Adipocyte (in vitro differentiated cells): ENCODE measurements at regions not wholly inside any gene's neighbourhood (a gene's known extent, or its start where the extent isn't known, plus 50 kb on each side); places are given as distances from the start of the nearest gene placed in this dataset.
A peak's percentile ranks its signal among the peaks of the same experiment; 100 is the strongest.

ENCODE experiments used
- DNase-seq: peaks from one replicate; pipeline ENCODE4 v3.0.0-alpha.2; 2015; ENCODE audit warnings: low read depth
- H3K27me3 ChIP-seq: replicated peaks from 2 replicates; pipeline ENCODE4 v1.7.0; 2013; ENCODE audit warnings: mild to moderate bottlenecking, low read length, moderate library complexity; ENCODE audit not compliant: control insufficient read depth, insufficient read depth
- H3K36me3 ChIP-seq: 2 replicates; pipeline ENCODE4 v1.7.0; 2013; ENCODE audit warnings: low read length, mild to moderate bottlenecking, moderate library complexity; ENCODE audit not compliant: control insufficient read depth, insufficient read depth, severe bottlenecking
- H3K4me1 ChIP-seq: 2 replicates; pipeline ENCODE4 v1.7.0; 2013; ENCODE audit warnings: mild to moderate bottlenecking, low read length, moderate library complexity; ENCODE audit not compliant: control insufficient read depth, insufficient read depth
- H3K4me3 ChIP-seq: 2 replicates; pipeline ENCODE4 v1.7.0; 2013; ENCODE audit warnings: mild to moderate bottlenecking, low read length, moderate library complexity
- H3K9ac ChIP-seq: 2 replicates; pipeline ENCODE4 v1.7.0; 2013; ENCODE audit warnings: mild to moderate bottlenecking, low read length, moderate library complexity
- H3K9me3 ChIP-seq: 2 replicates; pipeline ENCODE4 v1.7.0; 2013; ENCODE audit warnings: mild to moderate bottlenecking, low read length, moderate library complexity; ENCODE audit not compliant: control insufficient read depth

DNA sequence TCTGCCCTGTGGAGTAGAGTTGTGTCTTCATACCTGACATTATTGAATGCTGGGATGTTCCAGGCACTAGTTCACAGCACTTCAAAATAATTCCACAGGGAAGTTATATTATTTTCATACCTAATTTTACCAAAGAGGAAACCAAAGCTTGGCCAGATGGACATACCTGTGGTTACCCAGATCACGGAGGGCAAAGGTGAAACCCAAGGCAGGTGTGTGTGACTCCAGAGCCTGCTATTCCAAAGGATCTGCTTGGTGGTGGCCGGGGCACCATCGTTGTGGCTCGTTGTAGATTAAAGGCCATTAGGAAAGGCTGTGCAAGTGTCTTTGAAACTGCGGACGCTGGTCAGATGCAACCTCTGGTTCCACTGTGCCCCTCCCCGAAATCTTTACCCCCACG is 108.6 kb downstream of the ZBTB18 start:
- Histone ChIP-seq H3K9me3 (no peaks in the 10 kb centered on the region), H3K4me3 (no peak overlapping the region), H3K27me3 (no peaks in the 10 kb centered on the region), H3K4me1 (peaks cover 12% of the 10 kb centered on the region), H3K36me3 (no peaks in the 10 kb centered on the region), H3K9ac (no peak overlapping the region)
- DNase-seq: no peak

DNA sequence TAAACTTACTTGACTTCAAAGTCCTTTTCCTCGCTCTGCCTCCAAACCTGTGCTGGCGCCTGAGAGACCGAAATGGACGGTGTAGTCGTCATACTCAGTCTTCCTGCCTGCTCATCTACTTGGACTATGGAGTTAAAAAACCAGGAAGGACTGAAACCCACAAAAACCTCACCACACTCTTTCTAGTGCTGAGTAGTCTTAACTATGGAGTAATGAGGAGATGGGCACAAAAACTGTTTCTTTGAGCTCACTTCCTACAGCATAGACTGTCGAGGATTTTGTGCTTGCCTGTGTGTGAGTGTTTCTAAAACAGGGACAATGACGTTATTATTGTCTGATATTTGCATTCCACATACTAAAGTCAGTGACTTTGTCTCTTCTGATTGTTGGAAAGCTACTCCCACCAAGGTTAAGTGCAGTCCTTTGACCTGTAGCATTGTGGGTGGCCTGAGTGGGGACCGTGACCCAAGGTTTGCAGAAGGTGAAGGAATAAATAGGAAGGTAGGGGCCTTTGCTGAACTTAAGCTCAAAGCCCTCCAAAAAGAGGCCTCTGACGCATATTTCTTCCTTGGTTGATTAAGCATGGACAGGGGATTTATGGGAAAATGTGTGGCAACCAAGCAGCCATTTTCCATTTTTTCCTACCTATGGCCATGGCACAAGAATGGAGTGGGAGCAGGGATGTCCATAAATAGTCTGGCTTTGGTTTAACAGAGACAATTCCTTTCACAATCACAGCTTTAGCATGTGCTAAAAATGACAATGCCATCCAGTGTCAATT is 109.6 kb downstream of the ZBTB18 start:
- no peaks in the 10 kb centered on the region for H3K9me3 ChIP-seq
- no peak overlapping the region for H3K9ac ChIP-seq
- H3K4me1 ChIP-seq: peaks cover 12% of the 10 kb centered on the region
- no peak overlapping the region for H3K4me3 ChIP-seq
- no peaks in the 10 kb centered on the region for H3K36me3 ChIP-seq
- DNase-seq: no peak
- H3K27me3 ChIP-seq: no peaks in the 10 kb centered on the region

DNA sequence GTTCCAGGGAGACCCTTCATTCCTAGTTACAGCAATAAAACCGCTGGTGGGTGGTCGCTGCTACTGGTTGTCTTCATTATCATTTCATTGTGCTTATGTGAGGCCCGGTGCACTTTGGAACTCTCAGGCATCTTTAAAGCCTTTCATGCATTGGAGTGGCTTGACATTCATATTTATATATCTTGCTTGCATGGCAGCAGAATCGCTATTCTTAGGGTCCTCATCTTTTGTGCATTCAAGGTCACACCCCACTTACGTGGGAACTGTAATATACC is 110.1 kb downstream of the ZBTB18 start:
- Histone ChIP-seq H3K36me3 (no peaks in the 10 kb centered on the region), H3K9me3 (no peaks in the 10 kb centered on the region), H3K27me3 (no peaks in the 10 kb centered on the region), H3K4me1 (peaks cover 12% of the 10 kb centered on the region), H3K4me3 (no peak overlapping the region), H3K9ac (no peak overlapping the region)
- DNase-seq: no peak

DNA sequence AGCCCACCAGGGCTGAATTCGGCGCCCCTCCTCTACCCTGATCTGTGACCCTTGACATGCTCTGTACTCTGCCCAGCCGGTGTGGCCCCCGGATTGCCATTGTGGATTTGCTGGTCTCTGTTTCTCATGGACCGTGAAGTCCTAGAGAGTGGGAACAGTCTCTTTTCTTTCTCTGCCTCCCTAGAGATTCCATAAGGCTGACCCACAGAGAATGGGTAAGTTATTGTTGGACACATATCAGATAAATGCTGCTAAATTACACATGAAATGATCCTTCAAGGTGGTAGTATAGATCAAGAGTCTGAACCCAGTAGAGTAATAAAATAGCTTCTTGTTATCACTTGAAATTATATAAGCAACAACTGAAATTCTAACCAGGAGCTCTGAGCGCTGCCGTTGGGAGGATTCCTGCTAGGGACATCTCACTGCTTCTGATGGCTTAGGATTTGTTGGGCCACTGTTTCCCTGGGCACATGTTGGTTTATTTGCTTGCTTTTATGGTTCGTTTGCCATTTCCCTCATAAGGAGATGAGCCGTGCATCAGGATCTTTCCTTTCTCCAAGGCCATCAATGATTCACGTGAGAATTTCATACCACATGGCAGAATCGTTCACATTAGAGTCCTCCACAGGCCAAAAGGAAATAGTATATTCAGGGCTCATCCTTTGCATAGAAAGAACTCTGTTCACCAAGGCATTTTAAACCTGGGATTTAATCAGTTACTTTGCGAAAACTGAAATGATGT is 111.9 kb downstream of the ZBTB18 start:
- no peak overlapping the region for H3K9ac ChIP-seq
- no peaks in the 10 kb centered on the region for H3K9me3 ChIP-seq
- H3K27me3 ChIP-seq: no peaks in the 10 kb centered on the region
- no peak overlapping the region for H3K4me3 ChIP-seq
- H3K4me1 ChIP-seq: peaks cover 12% of the 10 kb centered on the region
- peak; percentile 2 for DNase-seq
- no peaks in the 10 kb centered on the region for H3K36me3 ChIP-seq

DNA sequence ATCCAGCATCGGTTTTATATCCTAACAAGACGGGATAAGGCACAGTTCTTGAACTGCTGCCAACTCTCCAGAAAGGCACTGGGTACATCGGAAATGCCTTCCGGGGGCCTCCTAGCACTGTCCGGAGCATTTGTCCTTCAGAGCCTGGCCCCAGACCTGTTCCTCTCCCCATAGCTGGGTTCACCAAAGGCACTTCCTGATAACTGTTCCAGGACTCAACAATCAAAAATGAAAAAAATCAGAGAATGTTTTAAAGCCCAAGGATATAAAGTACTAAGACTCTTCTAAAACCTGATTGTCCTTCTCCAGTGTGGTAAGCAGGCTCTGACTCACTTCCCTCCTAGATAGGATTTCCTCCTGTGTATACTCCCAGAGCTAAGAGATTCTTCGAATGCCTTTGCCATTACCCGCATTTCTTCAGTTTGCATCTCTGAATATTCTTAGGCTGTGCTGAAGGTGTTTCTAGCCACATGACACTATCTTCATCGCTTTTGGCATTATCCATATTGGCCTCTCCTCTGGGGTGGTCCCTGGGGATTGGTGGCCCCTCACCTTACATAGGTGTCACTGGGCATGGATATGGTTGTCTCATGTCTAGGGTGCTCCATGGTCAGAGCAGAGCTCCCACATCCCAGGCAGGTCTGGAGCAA is 112.9 kb downstream of the ZBTB18 start:
- Histone ChIP-seq H3K9ac (no peak overlapping the region), H3K27me3 (no peaks in the 10 kb centered on the region), H3K9me3 (no peaks in the 10 kb centered on the region), H3K4me3 (peak overlapping the region; percentile 31), H3K36me3 (no peaks in the 10 kb centered on the region), H3K4me1 (peaks cover 12% of the 10 kb centered on the region)
- peak; percentile 92 for DNase-seq

DNA sequence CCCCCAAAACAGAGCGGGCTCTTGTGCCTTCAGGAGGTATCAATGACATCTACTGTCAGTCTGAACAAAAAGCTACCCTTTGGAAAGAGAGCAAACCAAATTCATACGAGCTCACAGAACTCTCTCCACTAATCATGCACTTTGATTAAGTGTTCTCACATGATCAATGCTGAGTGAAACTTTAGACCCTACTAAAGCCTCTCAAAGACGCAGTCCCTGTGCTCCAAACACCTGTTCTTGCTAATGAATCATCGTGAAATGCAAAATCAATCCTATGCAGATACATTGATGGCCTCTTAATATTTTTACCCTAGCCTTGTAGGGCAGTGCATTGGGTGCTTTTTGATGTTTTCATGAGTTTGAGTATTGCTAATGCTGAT is 113.4 kb downstream of the ZBTB18 start:
- Histone ChIP-seq H3K27me3 (no peaks in the 10 kb centered on the region), H3K36me3 (no peaks in the 10 kb centered on the region), H3K9me3 (no peaks in the 10 kb centered on the region), H3K9ac (no peak overlapping the region), H3K4me3 (no peak overlapping the region), H3K4me1 (peaks cover 12% of the 10 kb centered on the region)
- DNase-seq: no peak

DNA sequence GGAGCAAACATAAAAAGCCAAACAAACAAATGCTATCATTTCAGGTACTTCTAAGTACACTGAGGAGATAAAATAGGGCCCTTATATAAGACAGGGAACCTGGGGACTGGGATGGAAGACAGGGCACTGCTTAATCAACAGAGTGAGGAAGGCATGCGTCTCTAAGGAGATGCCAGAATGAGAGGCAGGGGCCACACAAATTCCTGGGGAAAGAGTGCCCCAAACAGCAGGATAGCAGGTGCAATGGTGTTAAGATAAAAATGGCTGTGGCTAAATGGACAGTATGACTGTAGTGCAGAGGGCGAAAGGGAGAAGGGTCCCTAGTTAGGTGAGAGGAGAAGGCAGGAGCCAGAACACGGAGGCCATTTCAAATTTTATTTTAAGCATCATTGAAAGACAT is 113.9 kb downstream of the ZBTB18 start:
- Histone ChIP-seq H3K4me3 (no peak overlapping the region), H3K36me3 (no peaks in the 10 kb centered on the region)
- no peak for DNase-seq

DNA sequence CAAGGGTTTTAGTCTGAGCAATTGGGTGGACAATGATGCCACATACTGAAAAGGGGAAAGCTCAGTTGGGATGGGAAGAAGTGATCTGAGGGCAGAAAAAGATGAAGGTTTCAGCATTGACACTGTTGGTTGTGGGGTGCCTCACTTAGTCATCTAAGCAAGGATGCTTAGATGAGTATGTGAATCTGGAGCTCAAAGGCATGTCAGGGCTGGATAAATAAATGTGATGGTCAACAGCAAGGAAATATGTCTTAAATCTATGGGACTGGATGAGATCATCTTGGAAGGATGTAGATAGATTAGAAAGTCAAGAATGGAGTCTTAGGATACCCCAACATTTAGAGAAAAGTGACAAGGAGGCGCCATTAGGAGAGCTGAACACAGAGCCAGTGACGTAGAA is 114.6 kb downstream of the ZBTB18 start:
- DNase-seq: no peak
- no peaks in the 10 kb centered on the region for H3K9me3 ChIP-seq
- no peaks in the 10 kb centered on the region for H3K36me3 ChIP-seq
- H3K27me3 ChIP-seq: no peaks in the 10 kb centered on the region
- H3K4me3 ChIP-seq: no peak overlapping the region
- peaks cover 12% of the 10 kb centered on the region for H3K4me1 ChIP-seq
- H3K9ac ChIP-seq: no peak overlapping the region

More for the DNA sequence above, 113.9 kb downstream of the ZBTB18 start:
- Histone ChIP-seq H3K4me1 (peaks cover 12% of the 10 kb centered on the region), H3K27me3 (no peaks in the 10 kb centered on the region), H3K9me3 (no peaks in the 10 kb centered on the region), H3K9ac (no peak overlapping the region)

DNA sequence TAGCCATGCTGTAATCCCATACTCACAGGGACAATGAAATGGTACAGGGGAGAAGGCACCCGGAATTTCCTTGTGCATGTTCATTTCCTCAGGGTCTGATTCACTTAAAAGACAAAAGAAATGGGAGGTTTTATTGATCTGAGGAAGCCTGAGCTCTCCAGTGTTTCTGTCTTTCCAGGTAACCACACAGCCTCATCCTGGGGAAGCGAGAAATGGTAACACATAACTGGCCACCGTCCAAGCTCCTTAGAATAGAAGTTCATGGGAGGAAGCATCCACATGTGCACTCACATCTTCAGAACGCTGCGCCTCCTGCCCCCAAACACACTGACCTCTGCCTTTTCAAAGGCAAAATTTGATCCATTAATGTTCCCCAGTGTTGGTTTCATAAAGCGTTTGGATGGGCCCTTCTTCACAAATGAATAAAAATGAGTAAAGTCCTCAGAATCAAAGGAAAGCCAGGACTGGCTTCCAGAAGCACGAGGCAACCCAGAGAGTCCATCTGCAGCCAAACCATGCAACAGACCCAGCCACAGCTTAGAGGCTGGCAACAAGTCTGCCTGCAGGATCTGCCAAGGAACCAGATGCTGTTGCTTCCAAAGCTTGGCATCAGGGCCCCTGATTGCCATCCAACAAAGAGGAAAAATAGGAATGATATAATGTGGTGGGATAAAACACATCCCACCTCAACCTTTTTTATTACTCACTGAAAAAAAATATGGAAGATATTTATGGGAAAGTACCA is 120.3 kb downstream of the ZBTB18 start:
- Histone ChIP-seq H3K36me3 (no peaks in the 10 kb centered on the region), H3K4me3 (no peak overlapping the region), H3K9me3 (no peaks in the 10 kb centered on the region), H3K27me3 (no peaks in the 10 kb centered on the region), H3K9ac (no peak overlapping the region), H3K4me1 (peaks cover 7% of the 10 kb centered on the region)
- DNase-seq: no peak

DNA sequence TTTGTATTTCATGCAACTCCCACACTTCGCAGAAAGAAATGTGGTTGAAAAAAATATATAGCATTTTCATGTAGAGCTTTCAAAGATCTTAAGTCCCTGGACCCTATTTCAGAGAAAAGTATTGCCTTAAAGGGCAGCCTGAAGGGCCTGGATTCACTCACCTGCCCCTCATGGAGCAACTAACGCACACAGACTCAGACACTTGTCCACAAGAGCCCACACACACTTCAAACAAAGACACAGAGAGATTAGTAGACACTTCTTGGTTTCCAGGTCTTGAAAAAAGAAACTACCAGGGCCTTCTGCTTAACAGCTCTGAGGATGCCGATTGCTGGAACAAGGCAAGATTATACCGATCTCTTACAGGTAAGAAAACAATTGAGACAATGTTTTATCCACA is 122.2 kb downstream of the ZBTB18 start:
- no peak overlapping the region for H3K9ac ChIP-seq
- H3K4me1 ChIP-seq: peaks cover 7% of the 10 kb centered on the region
- H3K36me3 ChIP-seq: no peaks in the 10 kb centered on the region
- no peak overlapping the region for H3K4me3 ChIP-seq
- no peaks in the 10 kb centered on the region for H3K9me3 ChIP-seq
- DNase-seq: no peak
- no peaks in the 10 kb centered on the region for H3K27me3 ChIP-seq

DNA sequence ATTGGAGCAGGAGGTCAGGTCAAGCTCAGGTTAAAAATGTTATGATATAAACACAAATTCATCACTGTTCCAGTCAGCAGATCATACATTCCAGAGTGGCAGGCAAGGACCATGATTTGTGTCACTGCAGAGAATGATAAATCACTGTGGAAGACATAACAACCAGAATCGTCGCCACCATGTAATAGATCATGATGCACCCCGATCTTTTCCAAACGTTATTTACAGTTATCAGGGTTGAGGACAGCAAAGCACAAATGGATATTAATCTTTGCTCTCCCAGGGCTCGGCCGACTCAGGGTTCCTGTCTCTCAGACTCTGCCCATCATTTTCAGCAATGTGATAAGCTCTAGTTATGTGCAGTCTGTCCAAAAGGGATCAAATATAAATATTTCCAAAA is 122.7 kb downstream of the ZBTB18 start:
- DNase-seq: no peak
- no peaks in the 10 kb centered on the region for H3K27me3 ChIP-seq
- H3K4me3 ChIP-seq: no peak overlapping the region
- H3K36me3 ChIP-seq: no peaks in the 10 kb centered on the region
- no peaks in the 10 kb centered on the region for H3K9me3 ChIP-seq
- H3K9ac ChIP-seq: no peak overlapping the region
- peaks cover 7% of the 10 kb centered on the region for H3K4me1 ChIP-seq
